HG03571 (cell line): ENCODE measurements at regions not wholly inside any gene's neighbourhood (a gene's known extent, or its start where the extent isn't known, plus 50 kb on each side); places are given as distances from the start of the nearest gene placed in this dataset.

Experiments
- ATAC-seq: cut with Tn5 transposase; IDR thresholded peaks from one replicate; pipeline ENCODE4 v1.9.1; 2021; ENCODE audit not compliant: unreplicated experiment

- no peak for ATAC-seq
Measured at GRCh38 chr4:125739760-125740159, 425.0 kb downstream of the FAT4 start.

- no peak for ATAC-seq
Measured at GRCh38 chr4:125741825-125742452, 427.2 kb downstream of the FAT4 start.

GRCh38 chr4:125744891-125745364 is 430.2 kb downstream of the FAT4 start:
- no peak for ATAC-seq

GRCh38 chr4:125749354-125749753 is 434.6 kb downstream of the FAT4 start:
- ATAC-seq: no peak

GRCh38 chr4:125750399-125750798 is 435.6 kb downstream of the FAT4 start:
- ATAC-seq: no peak

GRCh38 chr4:125750828-125751466 is 436.2 kb downstream of the FAT4 start:
- no peak for ATAC-seq

- ATAC-seq: no peak
Measured at GRCh38 chr4:125758438-125758837, 443.7 kb downstream of the FAT4 start.

GRCh38 chr4:125760201-125760819 is 445.6 kb downstream of the FAT4 start:
- no peak for ATAC-seq

GRCh38 chr4:125760956-125761355 is 446.2 kb downstream of the FAT4 start:
- ATAC-seq: no peak

- ATAC-seq: no peak
Measured at GRCh38 chr4:125762537-125762936, 447.8 kb downstream of the FAT4 start.

- ATAC-seq: no peak
Measured at GRCh38 chr4:125765941-125766340, 451.2 kb downstream of the FAT4 start.

- no peak for ATAC-seq
Measured at GRCh38 chr4:125770814-125771398, 456.2 kb downstream of the FAT4 start.

GRCh38 chr4:125772680-125773079 is 457.9 kb downstream of the FAT4 start:
- ATAC-seq: no peak

GRCh38 chr4:125773502-125773901 is 458.7 kb downstream of the FAT4 start:
- ATAC-seq: no peak

- no peak for ATAC-seq
Measured at GRCh38 chr4:125773931-125774330, 459.2 kb downstream of the FAT4 start.

GRCh38 chr4:125776146-125776545 is 461.4 kb downstream of the FAT4 start:
- no peak for ATAC-seq

- ATAC-seq: no peak
Measured at GRCh38 chr4:125780164-125780563, 465.4 kb downstream of the FAT4 start.

- ATAC-seq: no peak
Measured at GRCh38 chr4:125780747-125781146, 466.0 kb downstream of the FAT4 start.

GRCh38 chr4:125781651-125782050 is 466.9 kb downstream of the FAT4 start:
- ATAC-seq: no peak

GRCh38 chr4:125784741-125785140 is 470.0 kb downstream of the FAT4 start:
- ATAC-seq: no peak

GRCh38 chr4:125787707-125788106 is 473.0 kb downstream of the FAT4 start:
- no peak for ATAC-seq

GRCh38 chr4:125789023-125789422 is 474.3 kb downstream of the FAT4 start:
- ATAC-seq: no peak
